HK-2 (cell line): ENCODE measurements at regions not wholly inside any gene's neighbourhood (a gene's known extent, or its start where the extent isn't known, plus 50 kb on each side); places are given as distances from the start of the nearest gene placed in this dataset.
"Not testable (repeated sequence)": the region's sequence is repeated elsewhere in the genome, so short reads cannot be mapped to it uniquely, and the experiment has no call there.

Source experiments
- DNase-seq: peaks from one replicate; pipeline ENCODE4 v3.0.0-alpha.2; 2018; ENCODE audit not compliant: unreplicated experiment

DNA sequence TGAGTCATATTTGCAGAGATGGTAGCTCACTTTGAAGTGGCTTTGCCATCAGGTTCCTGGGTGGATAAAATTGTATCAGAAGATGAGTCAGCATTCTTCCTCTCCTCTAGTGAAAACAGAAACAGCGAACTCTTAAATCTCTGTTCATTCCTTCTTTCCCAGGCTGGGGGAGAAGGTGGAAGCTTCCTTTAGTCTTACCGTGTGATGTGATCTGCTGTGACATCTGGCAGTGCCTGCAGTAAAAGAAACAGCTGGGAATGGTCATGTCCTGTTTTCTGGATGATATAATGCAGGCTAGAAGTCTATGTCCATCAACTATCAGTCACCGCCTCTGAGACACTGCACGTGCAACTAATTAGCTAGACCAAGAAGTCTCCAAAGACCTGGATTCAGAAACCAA lies 171.6 kb downstream of the VAPA start:
- no peak for DNase-seq

DNA sequence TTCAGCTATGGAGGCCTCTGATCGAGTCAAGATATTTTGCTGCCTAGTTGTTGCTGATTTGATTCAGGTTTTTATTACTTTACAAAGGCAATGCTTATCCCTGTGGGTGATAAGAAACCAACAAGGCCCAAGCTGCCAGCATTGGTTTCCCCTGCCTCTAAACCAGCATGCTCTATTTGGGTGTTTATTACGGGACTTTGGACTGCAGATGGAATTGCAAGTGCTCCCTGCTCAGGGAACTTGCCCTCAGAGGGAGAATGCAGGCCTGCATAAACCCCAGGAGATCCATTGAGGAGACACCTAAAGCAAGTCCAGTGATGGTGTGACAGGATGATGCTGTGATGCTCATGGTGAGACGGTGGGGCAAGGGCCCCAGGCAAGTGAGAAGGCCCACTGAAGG lies 172.1 kb downstream of the VAPA start:
- DNase-seq: no peak

DNA sequence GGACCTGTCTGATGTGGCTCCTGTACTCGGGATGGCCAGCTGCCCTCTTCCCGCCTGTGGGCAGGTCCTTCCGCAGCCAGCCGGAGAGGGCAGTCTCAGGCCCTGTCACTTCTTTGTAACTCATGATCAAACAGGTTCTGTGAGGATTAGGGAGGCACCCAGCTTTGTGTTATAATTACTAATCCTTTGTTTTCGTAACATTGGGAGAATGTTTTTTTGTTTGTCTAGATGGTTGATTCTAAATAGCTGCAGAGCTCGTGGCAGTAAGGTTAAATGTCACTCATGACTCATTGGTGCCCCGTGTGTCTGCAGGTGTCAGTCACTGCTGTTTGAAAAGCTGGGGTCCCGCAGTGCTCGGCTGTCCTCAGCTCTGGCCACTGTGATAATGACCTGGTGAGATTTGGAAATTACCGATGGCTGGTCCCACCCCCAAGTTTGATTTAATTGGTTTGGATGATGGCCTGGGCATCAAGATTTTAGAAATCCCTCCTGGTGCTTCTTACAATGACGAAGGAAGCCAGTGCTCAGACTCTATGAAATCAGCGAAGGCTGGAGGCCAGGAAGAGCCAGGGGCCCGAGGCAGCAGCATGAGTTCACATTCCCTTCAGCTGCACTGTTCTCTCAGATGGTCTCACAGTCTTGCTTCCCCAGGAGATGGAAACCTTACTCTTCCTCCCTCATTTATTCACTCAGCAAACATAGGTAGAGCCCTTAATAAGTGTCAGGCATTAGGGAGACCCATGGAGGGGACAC lies 172.8 kb downstream of the VAPA start:
- DNase-seq: no peak

DNA sequence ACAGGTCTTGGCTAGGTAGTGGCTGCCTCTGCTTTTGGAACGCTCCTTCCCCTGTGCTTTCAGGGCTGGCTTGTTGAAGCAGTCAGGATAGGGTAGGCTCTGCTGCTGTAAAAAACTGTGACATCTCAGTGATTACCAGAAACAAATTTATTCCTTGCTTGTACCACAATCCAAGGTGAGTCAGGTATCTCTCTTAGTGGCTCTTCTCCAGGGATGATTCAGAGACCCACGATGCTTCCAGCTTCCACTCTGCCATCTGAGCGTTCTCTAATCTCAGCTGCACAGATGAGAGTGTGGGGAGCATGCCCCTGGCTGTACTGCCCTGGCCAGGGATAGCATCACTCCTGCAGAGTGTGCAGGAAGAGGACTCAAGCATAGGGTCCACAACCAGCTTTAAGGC lies 174.9 kb downstream of the VAPA start:
- DNase-seq: no peak

DNA sequence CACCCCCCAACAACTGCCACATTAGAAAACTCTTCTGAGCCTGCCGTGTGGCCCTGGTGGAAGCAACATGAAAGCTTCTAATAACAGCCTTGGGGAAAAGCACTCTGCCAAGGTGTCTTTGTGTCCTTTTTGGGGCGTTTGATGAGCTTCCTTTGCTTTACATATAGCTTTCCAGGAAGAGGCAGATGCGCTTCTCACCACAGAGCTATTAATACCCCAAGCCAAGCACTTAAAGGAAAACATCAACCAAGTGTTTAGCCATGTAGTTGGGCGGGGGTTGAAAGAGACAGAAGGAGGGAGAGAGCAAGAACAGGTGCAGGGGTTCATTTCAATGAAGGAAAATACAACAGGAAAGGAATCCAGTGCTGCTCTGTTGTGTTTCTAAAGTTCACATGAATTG lies 176.1 kb downstream of the VAPA start:
- no peak for DNase-seq

DNA sequence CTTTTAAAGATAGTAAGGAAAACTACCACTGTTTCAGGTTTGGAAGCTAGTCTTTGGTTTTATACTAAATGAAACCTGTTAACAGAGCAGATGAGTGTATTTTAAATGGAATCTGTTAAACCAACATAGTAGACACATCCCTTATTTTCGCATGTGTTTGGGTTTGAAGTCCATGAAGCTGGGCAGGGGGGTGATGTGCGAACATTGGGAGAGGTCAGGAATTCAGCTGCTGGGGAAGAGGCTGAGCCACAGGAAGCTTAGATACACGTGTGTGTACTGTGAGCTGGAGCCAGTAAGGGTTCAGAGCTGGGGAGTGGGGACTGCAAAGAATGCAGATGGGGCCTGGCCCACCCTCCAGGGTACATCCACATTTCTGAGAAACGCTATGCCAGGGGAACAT lies 176.9 kb downstream of the VAPA start:
- no peak for DNase-seq

DNA sequence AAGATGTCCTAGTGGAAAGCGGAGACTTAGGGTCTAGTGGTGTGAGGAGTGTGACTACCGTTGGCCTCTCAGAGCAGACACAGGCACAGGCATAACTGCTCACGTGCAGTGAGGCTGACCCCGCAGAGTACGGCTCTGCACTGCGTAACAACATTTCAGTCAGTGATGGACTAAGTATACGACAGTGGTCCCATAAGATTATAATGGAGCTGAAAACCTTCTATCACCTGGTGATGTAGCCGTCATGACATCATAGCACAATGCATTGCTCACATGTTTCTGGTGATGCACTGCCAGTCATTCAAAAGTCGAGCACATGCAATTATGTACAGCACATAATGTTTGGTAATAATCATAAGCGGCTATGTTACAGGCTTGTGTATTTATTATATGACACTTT lies 179.6 kb downstream of the VAPA start:
- DNase-seq: no peak

DNA sequence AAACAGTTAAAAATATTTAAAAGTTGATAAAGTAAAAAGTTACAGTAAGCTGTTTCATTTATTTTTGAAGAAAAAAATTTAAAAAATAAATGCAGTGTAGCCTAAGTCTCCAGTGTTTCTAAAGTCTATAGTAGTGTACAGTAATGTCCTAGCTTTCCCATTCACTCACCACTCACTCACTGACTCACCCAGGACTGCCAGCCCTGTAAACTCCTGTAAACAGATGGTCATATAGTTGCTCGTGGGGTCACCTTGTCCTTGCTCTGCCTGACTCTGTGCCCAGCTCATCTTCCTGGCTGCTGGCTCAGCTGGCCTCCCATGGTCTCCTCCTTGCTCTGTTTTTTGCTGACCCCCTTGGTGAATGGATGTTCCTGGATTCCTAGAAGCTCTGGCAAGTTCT lies 180.3 kb downstream of the VAPA start:
- DNase-seq: no peak

DNA sequence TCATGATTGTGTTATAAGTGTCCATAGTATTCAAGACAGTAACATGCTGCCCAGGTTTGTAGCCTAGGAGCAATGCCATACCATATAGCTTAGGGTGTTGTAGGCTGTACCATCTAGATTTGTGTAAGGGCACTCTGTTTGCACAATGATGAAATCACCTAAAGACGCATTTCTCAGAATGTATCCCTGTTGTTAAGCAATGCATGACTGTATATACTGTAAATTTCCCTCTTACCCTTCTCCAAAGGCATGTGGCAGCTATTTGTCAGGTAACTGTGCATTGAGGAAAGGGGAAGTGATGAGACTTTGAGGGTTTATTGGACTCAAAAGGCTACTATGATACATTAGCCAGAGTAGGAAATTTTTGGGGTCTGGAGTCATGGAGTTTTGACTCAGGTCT lies 180.8 kb downstream of the VAPA start:
- DNase-seq: no peak

DNA sequence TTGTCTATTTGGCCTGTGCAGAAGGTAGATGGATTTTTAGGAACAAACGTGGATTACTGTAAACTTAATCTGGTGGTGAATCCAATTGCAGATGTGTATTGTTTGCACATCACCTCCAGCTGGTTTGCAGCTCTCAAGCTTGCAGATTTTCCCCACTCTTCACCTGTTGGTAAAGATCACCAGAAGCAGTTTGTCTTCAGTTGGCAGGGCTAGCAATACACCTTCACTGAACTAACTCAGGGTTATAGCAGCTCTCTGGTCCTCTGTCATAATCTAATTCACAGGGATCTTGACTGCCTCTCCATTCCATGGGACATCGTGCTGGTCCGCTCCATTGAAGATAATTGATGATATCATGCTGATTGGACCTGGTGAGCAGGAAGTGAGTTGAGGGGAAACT lies 181.5 kb downstream of the VAPA start:
- no peak for DNase-seq

DNA sequence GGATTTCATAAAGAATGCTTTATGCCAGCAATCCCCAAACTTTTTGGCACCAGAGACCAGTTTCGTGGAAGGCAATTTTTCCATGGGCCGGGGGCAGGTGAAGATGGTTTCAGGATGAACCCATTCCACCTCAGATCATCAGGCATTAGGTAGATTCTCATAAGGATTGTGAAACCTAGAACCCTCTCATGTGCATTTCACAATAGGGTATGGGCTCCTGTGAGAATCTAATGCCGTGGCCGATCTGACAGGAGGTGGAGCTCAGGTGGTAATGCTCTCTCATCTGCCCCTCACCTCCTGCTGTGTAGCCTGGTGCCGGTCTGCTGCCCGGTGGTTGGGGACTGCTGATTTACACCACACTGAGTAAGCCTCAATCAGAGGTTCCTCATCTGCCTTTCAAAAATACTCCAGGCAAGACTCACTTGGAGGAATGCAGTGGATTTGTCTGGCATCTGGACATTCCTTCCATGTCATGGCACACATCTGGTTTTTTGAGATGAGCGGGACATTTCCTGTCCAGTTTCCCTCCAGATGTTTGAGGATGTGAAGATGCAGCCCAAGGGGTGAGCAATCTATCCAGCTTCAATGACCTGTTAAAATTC lies 185.8 kb downstream of the VAPA start:
- no peak for DNase-seq

DNA sequence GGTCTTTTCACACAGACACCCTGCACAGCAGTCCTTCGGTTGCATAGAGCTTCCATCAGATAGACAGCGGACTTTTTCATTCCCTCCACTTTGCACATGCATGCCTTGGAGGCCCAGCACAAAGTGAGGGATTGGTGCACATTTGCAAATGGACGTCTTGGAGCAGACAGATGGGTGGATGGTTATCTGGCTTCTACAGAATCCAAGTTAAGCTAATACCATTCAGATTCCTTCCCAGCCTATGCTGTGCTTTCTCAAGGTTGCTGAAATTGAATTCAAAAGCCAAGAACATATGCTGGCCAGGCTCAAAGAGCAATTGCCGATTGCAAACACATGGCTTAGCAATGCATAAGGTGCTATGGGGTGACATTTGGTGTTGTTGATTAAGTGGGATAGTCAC lies 186.4 kb downstream of the VAPA start:
- no peak for DNase-seq

DNA sequence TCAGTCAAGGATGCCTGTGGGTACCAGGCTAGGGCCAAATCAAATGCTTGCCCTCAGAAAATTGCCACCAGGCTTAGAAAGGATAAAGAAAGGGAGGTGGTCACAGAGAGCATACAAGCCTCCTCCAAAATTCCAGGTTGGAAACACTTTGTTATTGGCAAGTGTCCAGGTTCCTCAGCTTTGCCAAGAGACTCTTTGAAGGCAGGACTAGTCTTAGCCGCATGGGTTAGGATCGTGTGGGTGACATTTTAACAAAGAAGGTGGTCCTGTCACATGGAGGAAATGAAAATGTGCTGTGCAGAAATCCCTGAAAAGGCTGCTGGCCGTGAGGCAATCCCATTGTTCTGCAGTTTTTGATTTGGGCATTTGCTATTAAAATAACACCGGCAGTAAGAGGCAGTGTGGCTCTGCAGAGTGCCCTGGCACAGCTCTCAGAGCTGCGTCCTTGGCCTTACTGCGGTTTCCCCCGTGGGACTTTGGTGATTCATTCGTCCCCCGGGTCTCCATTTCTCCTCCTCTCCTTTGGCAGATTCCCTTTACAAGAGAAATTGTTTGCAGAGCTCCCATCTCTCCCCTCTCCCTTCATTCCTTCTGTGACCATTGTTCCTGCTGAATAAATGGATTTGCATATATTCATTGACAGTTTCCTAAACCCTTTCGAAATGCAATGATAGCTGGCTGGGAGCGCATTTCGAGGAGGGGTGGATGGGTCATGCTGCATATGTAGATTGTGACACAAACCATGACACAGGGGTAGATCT lies 187.3 kb downstream of the VAPA start:
- DNase-seq: no peak

DNA sequence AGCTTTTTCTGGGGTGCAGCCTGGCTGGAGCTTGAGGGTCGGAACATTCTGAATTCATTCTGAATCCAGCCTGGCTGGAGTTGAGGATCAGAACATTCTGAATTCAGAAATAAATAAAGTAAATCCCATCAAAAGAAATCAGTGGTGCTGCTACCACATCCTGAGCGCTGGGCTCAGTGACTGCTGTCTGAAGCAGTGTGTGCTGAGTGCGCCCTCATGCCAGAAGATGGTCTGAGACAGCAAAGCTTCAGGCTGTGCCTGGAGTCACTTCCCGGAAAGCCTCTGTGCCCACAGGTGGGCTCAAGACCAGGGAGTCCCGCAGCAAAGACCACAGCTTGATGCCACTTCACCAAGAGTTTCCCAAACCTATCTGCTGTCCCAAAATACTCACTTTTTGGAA lies 187.9 kb downstream of the VAPA start:
- DNase-seq: no peak

DNA sequence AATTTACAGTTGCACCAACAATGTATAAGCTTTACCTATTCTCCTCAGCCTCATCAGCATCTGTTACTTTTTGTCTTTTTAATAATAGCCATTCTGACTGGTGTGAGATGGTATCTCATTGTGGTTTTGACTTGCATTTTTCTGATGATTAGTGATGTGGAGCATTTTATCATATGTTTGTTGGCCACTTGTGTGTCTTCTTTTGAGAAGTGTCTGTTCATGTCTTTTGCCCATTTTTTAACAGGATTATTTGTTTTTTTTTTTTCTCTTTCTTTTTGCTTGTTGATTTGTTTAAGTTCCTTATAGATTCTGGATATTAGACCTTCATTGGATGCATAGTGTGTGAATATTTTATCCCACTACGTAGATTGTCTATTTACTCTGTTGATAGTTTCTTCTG lies 191.3 kb downstream of the VAPA start:
- not testable (repeated sequence) for DNase-seq

DNA sequence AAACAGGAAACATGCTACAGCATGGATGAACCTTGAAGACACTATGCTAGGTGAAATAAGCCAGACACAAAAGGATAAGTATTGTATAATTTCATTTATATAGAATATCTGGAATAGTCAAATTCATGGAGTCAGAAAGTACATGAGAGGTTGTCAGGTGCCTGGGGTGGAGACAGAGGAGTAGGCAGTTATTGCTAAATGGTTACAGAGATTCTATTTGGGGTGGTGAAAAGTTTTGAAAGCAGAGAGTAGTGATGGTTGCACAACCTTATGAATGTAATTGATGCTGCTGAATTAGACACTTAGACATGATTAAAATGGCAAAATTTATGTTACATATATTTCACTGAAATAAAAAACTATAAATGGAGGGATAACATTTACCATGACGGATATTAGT lies 197.4 kb downstream of the VAPA start:
- DNase-seq: no peak

DNA sequence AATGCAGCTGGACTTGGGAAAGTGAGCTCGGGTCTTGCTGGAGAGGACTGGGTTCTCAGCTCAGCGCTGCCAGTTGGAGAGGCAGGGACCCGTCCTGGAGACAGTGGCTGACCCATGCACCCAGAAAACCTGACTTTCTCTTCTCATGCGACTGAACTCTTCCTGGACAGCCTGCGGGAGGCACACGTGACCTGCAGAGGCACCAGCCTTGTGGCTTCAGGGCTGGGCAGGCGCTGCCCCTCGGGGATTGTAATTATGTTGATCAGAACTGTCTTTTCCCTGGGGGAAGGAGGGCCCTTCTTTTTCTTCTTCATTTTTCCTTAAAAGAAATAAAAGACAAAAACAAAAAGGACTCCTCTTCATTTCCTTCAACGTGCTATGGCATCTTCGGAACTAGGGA lies 198.1 kb downstream of the VAPA start:
- DNase-seq: no peak

DNA sequence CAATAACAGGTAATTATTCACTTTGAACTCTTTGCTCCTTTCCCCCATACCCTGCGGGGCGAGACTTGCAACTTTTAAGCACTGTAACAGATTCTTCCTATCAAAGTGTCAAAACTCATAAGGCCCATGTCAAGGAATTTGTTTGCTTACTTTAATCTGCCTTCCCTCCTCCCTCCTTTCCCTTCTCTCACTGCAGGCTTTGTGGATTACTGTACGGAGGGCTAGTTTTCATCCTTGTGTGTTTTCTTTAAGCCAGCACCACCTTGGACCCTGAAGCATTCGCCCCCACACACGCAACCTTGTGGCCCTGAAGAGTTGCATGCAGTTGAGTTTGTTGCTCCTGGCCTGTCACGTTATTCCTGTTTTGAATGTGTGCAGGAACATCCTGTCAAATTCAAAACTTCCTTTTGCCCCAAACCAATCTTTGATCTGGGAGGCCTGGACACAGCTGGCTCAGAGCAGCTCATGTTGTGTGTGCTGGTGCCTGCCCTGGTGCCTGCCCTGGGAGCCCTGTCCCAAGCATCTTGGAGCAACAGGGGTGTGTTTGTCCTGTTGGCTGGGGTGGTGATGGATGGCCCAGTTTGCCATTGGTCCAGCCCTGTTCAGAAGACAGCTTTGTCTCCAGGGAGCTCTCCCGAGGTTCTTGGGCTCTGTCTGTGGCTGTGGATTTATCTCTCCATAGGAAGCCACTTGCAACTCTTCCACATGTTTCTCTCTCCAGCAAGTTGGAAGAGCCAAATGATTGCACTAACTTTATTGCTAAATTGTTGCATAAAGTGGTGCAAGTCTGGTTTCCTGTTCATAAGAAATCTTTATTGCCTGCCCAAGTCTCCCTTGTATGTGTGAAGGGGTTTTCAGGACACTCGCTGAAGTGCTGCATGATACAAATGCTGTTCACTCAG lies 199.6 kb downstream of the VAPA start:
- DNase-seq: no peak

DNA sequence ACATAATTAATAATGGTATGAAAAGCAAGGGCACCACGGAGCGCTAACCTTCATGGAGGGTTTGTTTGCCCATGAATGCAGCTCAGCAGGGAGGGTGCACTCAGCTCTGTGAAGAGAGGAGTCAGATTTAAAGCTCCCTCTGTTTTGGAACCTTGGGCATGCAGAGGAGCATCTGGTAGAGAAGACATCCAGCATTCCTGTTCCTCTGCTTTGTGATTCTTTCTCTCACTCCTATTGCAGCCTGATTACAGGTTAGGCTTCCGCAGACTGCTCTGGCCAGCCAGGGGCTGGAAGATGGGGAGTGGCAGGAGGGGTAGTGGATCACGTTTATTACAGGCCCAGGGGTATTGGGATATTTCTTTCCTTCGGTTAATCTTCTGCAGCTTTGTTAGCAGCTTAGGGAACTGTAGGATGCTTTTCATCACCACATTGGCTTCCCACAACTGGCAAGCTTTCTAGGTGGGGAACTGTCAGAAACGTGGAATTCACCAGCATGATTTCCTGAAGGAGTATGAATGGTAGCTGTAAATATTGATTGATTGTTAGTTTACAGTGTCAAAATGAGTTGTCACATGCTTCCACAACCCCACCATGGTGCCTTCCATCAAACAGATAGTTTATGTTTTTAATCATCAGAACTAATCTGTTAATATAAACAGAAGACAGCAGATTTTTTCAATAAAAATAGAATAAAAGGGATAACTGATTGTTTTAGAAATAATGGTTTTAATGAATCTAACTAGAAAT lies 201.1 kb downstream of the VAPA start:
- DNase-seq: no peak

DNA sequence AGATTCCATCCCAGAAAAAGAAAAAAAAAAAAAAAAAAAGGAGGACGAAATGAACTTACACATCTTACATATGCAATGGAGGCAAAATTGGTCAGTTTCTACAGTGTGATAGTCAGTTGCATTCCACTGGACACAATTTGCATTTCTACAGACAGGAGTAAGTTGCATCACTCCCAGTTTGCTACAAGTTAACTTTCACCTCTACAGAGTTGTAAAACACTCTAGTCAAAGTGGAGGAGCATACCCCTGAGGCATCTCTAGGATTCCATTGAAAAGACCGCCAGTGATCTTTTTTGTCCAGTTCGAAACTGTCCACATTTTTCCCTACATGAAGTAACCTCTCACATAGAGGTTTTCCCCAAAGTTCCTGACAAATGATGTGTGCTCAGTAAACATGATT lies 202.8 kb downstream of the VAPA start:
- no peak for DNase-seq

DNA sequence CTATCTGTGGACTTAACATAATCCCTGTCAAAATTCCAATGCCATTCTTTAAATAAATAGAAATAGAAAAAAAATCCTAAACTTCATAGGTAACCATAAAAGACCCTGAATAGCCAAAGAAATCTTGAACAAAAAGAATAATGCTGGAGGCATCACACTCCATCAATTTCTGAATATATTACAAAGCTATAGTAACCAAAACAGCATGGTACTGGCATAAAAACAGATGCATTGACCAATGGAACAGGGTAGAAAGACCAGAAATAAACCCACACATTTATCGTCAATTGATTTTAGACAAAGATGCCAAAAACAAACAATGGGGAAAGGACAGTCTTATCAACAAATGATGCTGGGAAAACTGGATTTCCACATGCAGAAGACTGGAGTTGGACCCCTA lies 205.7 kb downstream of the VAPA start:
- no peak for DNase-seq
